GM23338 (cell line): ENCODE measurements at regions not wholly inside any gene's neighbourhood (a gene's known extent, or its start where the extent isn't known, plus 50 kb on each side); places are given as distances from the start of the nearest gene placed in this dataset.

Experiments
- ATAC-seq: fragments of 200-7000 bp; cut with Tn5 transposase; 3 replicates; pipeline ENCODE4 v1.9.1; 2020
- DNase-seq: peaks from one replicate; pipeline ENCODE4 v3.0.0-alpha.2; 2015; ENCODE audit warnings: low spot score
- H2AFZ ChIP-seq: fragments of 200-600 bp; sonication (generic); 2 replicates; pipeline ENCODE4 v1.8.0; 2016; ENCODE audit warnings: antibody characterized with exemption, mild to moderate bottlenecking, moderate library complexity
- H3F3A ChIP-seq: fragments of 200-600 bp; sonication (generic); replicated peaks from 2 replicates; pipeline ENCODE4 v1.8.0; 2017; ENCODE audit warnings: antibody characterized with exemption, mixed run types, low read depth
- H3K27ac ChIP-seq: fragments of 200-600 bp; sonication (generic); 2 replicates; pipeline ENCODE4 v1.6.1; 2016; ENCODE audit warnings: low read depth
- H3K27me3 ChIP-seq: fragments of 200-600 bp; sonication (generic); 2 replicates; pipeline ENCODE4 v1.8.0; 2016; ENCODE audit warnings: mild to moderate bottlenecking, mixed run types, moderate library complexity; ENCODE audit not compliant: insufficient read depth
- H3K36me3 ChIP-seq: fragments of 200-600 bp; sonication (generic); 2 replicates; pipeline ENCODE4 v1.8.0; 2016; ENCODE audit warnings: mild to moderate bottlenecking; ENCODE audit not compliant: insufficient read depth
- H3K4me1 ChIP-seq: fragments of 200-600 bp; sonication (generic); 2 replicates; pipeline ENCODE4 v1.8.0; 2016; ENCODE audit warnings: mild to moderate bottlenecking, moderate library complexity; ENCODE audit not compliant: insufficient read depth
- H3K4me2 ChIP-seq: fragments of 200-600 bp; sonication (generic); 2 replicates; pipeline ENCODE4 v1.7.1; 2017; ENCODE audit warnings: mixed run types
- H3K4me3 ChIP-seq: fragments of 200-600 bp; sonication (generic); 2 replicates; pipeline ENCODE4 v1.6.1; 2016; ENCODE audit warnings: mixed run types
- H3K79me2 ChIP-seq: fragments of 200-600 bp; sonication (generic); replicated peaks from 2 replicates; pipeline ENCODE4 v1.8.0; 2017; ENCODE audit warnings: mild to moderate bottlenecking; ENCODE audit not compliant: insufficient read depth
- H3K9me2 ChIP-seq: fragments of 200-600 bp; sonication (generic); 2 replicates; pipeline ENCODE4 v1.8.0; 2017; ENCODE audit not compliant: insufficient read depth
- H4K20me1 ChIP-seq: fragments of 200-600 bp; sonication (generic); replicated peaks from 2 replicates; pipeline ENCODE4 v1.8.0; 2017; ENCODE audit warnings: mild to moderate bottlenecking; ENCODE audit not compliant: insufficient read depth
- H3K27ac Mint-ChIP-seq: 2 replicates; pipeline ENCODE4 v1.8.0; 2020; ENCODE audit warnings: inconsistent platforms, mild to moderate bottlenecking, moderate library complexity, mixed read lengths
- H3K27me3 Mint-ChIP-seq: 3 replicates; pipeline ENCODE4 v1.8.0; 2022; ENCODE audit warnings: low read depth, mild to moderate bottlenecking, moderate library complexity, mixed read lengths, inconsistent platforms; ENCODE audit not compliant: insufficient read depth, poor library complexity
- H3K36me3 Mint-ChIP-seq: 3 replicates; pipeline ENCODE4 v1.8.0; 2021; ENCODE audit warnings: low read depth, mild to moderate bottlenecking, inconsistent platforms, moderate library complexity, mixed read lengths
- H3K4me1 Mint-ChIP-seq: 3 replicates; pipeline ENCODE4 v1.8.0; 2020; ENCODE audit warnings: mild to moderate bottlenecking, inconsistent platforms, mixed read lengths
- H3K4me3 Mint-ChIP-seq: 3 replicates; pipeline ENCODE4 v1.8.0; 2021; ENCODE audit warnings: moderate library complexity, mild to moderate bottlenecking, inconsistent platforms, mixed read lengths
- H3K9me3 Mint-ChIP-seq: 3 replicates; pipeline ENCODE4 v1.8.0; 2020; ENCODE audit warnings: moderate library complexity, mild to moderate bottlenecking, inconsistent platforms, mixed read lengths
- ETS1 ChIP-seq: IDR thresholded peaks from 2 replicates; pipeline ENCODE4 v1.6.1; 2016; ENCODE audit warnings: antibody characterized with exemption
- JUNB ChIP-seq: IDR thresholded peaks from one replicate; pipeline ENCODE4 v1.6.1; 2016; ENCODE audit warnings: antibody characterized with exemption; ENCODE audit not compliant: unreplicated experiment
- NANOG ChIP-seq: IDR thresholded peaks from 2 replicates; pipeline ENCODE4 v1.6.1; 2016; ENCODE audit warnings: antibody characterized with exemption, borderline replicate concordance
- STAT1 ChIP-seq: IDR thresholded peaks from one replicate; pipeline ENCODE4 v1.6.1; 2016; ENCODE audit warnings: antibody characterized with exemption; ENCODE audit not compliant: unreplicated experiment
- ZNF462 ChIP-seq: fragments of 250-450 bp; sonication (Bioruptor Pico); IDR thresholded peaks from 2 replicates; pipeline ENCODE4 v1.5.0; 2020; ENCODE audit warnings: mild to moderate bottlenecking, moderate library complexity

- no peak for TF ChIP-seq ZNF462 (CRISPR knock-in tag)
- TF ChIP-seq STAT1 = no peak
- no peak for TF ChIP-seq NANOG
- TF ChIP-seq JUNB = no peak
Measured at GRCh38 chr15:84111575-84111974, 124.0 kb upstream of the GOLGA6L4 start (continued).

DNA sequence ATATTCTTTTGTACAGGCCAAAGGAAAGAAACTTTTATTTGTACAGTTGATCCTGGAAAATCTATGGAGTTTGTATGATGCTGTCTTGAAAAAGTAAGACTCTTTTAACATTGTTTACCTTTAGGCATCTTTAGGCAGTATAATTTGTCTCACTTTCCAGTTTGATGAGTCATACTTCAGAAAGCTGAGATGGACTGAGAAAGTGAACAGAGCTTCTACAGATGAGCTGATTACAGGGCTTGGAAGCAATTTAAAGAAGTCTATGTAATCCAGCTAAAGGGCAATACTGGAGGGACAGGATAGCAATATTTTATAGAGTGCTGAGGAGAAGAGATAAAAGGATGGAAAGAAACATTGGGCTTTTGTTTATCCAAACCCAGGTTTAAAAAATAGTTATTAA, 123.5 kb upstream of the GOLGA6L4 start:
- Histone ChIP-seq H3F3A (no peaks in the 10 kb centered on the region), H3K27me3 (no peaks in the 10 kb centered on the region), H3K4me2 (no peak overlapping the region), H3K36me3 (no peaks in the 10 kb centered on the region), H4K20me1 (no peaks in the 10 kb centered on the region), H2AFZ (no peak overlapping the region), H3K79me2 (no peaks in the 10 kb centered on the region), H3K4me3 (no peak overlapping the region), H3K27ac (no peak overlapping the region), H3K9me2 (no peaks in the 10 kb centered on the region), H3K4me1 (no peaks in the 10 kb centered on the region)
- ATAC-seq (no peak), DNase-seq (no peak)
- Mint-ChIP-seq H3K4me1 (no peaks in the 10 kb centered on the region), H3K9me3 (no peaks in the 10 kb centered on the region), H3K4me3 (no peak overlapping the region), H3K27me3 (no peaks in the 10 kb centered on the region), H3K27ac (no peak overlapping the region), H3K36me3 (no peaks in the 10 kb centered on the region)
- no peak for TF ChIP-seq ETS1
